Activated effector memory CD4-positive, alpha-beta T cell treated with anti-CD3 and anti-CD28 coated beads, Interleukin-2, amount 50 U/mL, for 16 hours (primary cell): ENCODE measurements at regions not wholly inside any gene's neighbourhood (a gene's known extent, or its start where the extent isn't known, plus 50 kb on each side); places are given as distances from the start of the nearest gene placed in this dataset.

Source experiments
- DNase-seq: peaks from one replicate; pipeline ENCODE4 v3.0.0-alpha.2; 2020

DNA sequence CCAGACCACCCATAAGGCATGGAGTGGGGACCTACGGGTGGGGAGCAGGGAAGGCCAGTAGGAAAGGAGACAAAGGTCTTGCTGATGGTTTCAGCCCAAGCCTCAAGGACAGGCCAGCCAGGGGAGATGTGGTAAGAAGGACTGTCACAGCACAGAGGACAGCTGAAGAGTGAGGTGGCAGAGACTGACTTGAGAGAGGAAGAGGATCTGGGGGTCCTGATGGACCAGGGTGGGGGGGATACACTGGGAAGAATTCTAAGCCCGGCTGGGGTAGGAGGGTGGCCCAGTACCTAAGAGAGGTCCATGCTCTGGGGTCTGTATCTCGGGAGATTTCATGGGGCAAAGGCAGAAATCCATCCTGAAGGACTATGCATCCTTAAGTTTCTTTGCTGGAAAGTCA lies 66.1 kb upstream of the THY1 start:
- no peak for DNase-seq

DNA sequence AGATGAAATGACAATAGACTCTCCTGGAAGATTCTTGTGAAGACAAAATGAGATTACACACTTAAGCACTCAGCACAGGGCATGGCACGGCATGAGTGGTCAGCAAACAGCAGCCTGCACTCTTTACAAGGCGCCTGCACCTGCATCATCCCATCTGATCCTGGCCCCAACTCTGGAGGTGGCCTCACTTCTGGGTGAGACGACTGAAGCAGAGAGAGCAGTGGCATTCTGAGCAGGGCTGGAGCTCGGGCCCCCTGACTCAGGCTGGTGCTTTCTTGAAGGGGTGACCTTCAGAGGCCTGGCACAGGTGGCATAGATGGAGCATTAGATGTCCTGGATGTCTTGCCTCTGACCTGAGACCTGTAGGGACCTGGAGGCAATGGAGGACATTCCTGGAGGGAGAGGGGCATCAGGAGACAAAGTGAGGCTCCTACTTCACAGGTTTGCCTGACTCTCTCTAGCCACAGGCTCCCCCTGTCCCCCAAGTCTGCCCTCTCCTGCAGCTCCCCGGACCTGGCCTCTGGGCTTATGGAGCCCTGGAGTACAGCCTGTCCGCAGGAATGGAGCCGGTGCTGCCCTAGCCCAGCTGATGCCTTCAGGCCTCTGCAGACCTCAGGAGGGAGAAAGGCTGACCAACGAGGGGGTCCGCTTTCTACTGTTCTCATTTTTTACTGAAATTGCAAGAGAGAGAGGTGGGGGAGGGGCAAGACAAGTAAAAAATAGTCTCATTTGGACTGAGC lies 65.5 kb upstream of the THY1 start:
- peak; percentile 34 for DNase-seq

DNA sequence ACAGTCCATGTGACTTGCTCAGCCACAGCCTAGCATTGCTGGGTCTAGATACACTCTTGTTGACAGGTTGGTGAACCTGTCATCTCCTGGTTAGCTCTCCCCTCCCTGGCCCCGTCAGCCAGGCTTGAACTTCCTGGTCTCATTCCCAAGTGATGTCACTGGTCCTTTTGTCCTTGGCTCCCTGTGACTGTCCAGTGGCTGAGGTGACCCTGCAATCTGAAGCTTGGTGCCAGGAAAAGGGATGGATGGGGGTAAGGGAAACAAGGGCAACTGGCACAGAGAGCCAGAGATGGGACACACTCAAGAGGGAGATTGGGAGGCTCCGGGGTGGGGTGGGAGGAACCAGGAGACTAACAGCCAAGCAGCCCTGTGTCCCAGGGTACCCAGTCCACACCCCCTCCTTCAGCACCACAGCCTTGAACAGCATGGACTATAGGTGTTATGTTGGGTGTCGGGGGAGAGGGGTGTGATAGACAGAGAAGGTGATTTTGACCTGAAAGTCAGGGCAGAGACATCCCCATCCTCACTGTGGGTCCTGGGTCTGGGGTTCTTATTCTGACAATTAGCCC lies 63.8 kb upstream of the THY1 start:
- peak; percentile 17 for DNase-seq

DNA sequence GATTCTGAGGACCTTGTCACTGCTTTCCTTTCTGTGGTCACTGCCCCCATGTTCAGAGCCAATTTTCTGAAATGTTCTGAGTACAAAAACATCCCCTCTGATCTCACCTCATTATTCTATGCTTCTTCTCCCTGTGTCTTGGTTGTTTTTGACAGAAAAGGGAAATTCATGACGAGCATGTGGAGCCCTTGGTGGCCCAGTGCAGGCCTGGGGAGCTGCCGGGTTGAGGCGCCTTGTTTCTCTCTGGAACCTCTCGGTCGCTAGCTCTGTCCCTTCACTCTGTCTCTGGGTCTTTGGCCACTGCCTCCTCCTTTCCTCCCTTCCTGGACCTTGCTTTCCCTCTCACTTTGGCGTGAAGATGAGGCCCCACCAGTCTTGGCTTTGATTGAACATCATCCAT lies 63.0 kb upstream of the THY1 start:
- no peak for DNase-seq

DNA sequence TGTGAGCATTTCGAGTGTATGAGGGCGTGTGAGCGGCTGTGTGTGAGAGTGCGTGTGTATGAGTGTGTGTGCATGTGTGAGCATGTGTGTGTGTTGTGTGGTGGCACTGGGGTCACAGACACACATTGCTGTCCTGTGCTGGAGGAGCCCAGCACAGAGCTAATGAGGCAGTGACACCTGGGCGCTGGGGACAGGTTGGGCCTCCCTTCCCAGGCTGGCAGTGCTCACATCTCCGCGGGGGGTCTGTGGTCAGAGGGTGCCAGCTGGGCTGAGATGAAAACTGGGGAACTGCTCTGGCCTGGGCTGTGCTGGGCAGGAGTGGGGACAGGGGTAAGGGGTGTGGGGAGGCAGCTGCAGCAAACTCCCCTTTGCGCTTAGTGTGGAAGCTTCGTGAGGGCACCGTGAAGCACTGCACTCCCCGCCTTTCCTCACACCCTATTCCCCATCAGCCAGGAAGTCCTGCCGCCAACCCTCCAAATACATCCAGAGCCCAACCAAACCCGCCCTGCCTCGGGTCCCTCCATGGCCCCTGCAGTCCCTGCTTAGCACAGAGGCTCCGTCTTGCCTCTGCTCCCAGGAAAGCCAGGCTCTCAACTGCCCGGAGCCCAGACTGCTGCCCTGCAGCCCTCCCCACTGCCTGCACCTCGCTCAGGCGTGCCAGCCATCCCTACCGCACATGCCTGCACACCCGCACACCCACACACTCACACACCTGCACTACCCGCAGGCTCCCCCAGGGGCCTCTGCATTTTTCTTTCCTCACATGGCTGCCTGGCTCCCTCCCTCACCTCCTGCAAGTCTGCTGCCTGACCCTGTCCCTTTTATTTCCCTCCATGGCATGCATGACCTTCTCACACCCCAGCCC lies 62.0 kb upstream of the THY1 start:
- DNase-seq, result peak; percentile 59

DNA sequence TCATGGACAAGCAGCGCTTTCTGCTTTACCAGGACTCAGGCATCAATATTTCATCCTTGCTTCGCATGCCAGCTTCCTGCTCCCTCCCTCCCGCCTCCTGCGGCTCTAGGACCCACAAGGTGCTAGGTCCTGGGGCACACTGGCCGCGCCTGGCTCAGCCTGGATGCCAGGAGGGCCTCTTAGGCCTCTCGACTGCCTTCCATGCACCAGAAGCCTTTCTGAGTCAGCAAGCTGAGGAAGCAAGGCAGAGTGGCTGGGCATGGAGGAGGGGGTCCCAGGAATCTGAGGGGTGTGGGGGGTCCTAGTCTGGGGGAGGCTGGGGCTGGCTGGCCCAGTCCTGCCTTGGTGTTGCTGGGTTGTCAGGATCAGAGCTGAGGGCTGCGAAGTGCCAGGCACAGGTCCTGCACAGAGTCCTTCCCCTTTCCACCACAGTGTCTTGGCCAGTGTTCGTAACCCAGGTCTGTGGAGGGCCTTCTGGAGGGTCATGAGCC lies 61.0 kb upstream of the THY1 start:
- DNase-seq, result peak; percentile 45

DNA sequence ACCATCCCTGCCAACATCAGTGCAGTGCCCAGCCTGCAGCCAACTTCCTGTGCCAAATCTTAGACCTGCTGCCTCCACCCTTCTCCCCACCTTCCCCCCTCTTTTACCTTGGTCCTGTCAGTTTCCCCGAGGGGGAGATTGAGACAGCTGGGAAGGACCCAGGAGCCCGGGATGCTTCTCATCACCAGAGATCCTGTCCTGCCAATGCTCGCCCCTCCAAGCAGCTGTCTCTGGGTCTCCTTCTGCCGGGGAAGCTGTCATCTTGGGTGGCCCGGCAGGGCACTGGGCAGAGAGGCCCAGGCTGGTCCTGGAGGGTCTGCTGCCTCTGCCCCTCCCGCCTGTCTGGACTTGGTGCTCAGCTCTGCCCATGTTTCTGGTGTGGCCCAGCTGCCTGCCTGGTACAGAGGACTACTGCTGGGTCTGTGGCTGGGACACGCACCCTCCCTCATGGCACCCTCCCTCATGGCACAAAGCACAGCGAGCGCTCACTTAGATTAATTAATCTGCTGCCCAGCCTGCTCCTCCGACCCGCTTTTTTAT lies 60.4 kb upstream of the THY1 start:
- peak; percentile 42 for DNase-seq

DNA sequence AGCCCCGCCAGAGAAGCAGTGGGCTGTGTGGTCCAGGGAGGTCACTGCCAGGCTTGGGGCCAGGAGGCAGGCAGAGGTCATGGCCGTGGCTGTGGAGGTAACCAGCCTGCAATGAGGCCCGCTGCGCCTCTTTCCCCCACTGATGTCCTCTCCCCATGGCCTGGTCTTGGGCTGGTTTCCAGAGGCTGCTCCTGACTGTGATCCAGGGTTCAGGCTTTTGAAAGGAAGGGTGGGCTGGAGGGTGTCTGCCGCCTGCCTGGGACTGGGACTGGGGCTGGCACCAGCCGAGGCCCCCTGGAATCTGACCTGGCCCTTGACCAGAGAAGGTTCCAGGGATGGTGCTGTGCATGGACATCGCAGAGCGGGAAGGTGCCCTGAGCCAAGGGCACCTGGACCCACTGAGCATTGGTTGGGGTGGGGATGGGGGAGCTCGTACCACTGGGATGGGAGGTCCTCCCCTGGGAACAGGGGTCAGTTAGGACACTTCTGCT lies 59.6 kb upstream of the THY1 start:
- DNase-seq, result peak; percentile 54

DNA sequence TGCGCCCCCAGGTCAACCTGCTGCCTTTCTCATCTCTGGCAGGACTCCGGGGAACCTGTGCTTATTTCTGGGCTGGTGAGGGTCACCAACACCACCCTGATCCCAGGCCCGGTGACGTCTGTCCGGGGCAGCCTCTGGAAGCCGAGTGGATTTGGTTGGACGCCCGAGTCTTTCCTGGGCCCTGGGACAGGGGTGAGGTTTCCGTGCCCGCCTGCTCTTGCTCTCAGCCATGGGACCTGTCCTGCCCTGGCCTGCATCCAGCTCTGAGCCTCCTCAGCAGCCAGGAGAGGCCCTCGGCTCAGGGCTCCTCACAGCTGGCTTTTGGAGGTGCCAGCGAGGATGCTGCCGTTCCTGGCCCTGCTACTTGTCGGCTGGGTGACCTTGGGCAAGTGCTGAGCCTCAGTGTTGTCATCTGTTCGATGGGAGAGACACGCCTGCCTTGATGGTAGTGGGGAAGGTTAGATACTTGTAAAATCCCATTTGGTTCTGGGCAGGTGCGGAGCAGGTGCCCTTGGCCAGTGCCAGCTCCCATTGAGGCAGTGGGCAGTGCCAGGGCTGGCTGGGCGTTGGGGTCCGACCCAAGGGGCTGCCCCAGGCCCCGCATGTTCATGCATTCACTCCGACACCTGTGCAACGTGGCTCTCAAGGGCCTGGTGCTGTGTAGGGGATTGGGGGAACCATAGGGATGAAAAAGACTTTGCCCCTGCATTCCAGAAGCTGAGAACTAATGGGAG lies 58.9 kb upstream of the THY1 start:
- peak; percentile 33 for DNase-seq

DNA sequence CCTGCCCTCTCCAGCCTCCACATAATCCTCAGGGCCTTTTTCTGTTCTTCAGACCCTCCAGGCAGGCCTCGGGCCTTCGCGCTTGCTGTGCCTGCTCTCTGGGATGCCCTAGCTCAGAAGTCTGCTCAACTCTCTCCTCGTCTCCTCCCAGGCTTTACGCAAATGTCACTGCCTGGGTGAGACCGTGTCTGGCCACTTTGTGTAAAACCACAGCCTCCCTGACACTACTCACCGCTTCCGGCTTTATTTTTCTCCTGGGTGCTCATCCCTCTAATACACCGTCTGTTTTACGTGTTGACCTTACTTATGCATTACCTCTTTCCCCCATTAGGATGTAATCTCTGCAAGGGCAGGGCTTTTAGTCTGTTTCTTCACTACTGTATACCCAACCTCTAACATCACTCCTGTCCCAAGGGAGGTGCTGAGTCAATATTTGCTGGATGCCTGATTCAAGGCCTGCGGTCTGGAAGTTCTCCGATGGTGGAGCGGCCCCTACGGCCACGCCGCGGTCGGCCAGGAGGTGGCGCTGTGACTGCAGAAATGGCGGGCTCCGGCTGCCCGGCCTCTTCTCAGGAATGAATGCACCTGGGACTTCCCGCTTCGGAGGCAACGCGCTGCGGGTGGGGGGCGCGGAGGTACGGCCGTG lies 58.2 kb upstream of the THY1 start:
- peak; percentile 89 for DNase-seq

DNA sequence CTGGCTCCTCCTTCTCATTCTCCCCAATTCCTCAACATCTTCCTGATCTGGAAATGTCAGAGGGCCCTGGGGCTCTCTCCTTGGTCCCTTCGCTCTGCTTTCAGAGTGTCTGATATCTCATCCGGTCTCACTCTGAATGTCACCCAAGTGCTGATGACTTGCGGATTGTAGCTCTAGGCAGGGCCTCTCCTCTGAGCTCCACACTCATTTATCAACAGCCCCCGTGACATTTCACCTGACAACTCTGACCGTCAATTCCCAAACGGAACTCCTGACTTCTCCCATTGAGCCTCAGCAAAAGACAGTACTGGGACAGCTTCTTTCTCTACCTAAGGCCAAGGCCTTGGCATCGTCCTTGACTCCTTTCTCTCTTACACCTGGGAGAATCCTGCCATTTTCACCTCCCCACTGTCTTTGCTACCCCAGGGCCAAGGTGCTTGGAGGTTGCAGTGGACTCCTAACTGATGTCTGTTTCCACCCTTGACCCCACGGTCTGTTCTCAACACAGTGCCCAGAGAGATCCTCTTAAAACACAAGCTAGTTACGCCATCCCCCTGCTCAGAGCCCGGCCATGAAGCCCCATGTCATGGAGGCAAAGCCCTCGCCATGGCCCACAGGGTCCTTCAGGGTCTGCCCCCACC lies 57.5 kb upstream of the THY1 start:
- DNase-seq, result peak; percentile 28

DNA sequence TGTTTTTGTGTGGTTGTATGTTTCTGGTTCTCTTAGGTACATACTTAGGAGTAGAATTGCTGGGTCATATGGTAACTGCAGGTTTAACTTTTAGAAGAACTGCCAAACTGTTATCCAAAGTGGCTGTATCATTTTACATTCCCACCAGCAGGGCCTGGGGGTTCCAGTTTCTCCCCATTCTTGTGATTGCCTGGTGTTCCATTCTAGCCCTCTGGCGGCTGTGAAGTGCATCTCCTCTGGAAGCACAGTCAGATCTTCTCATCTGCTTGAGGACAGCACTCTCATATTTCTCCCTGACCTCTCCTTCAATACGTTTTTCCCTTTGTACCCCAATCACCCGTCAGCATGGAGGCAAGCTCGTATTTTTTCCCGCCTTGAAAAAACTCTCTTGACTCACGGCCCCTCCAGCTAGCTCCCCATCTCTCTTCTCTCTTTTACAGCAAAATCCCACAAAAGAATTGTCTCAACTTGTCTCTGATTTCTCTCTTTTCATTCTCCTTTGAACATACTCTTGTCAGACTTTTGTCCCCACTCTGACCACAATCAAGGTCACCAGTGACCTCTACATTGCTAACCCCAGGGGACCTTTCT lies 56.8 kb upstream of the THY1 start:
- DNase-seq, result peak; percentile 57

DNA sequence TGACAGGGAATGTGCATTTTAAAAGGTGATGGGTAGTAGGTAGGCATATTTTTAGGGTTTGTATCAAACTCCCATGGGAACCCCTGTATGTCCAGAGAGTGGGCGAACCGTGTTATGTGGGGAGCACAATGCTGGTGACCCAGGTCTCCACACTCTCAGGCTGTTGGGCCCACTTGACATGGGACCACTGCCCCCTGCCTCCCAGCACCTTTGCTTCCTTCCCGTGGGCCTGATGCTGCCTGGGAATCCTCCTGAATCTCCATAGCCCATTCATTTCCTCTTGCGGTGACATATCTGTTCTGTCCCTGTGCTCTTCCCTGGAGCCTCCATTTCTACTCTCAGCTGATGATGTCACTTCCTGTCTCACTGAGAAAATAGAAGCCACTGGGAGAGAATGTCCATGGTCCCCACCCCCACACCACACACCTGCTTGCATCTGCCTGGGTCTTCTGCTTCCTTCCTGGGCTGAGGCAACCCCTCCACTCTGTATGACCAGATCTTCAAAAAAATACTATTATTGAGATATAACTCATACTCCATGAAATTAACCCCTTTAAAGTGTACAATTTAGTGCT lies 55.8 kb upstream of the THY1 start:
- DNase-seq, result peak; percentile 25

DNA sequence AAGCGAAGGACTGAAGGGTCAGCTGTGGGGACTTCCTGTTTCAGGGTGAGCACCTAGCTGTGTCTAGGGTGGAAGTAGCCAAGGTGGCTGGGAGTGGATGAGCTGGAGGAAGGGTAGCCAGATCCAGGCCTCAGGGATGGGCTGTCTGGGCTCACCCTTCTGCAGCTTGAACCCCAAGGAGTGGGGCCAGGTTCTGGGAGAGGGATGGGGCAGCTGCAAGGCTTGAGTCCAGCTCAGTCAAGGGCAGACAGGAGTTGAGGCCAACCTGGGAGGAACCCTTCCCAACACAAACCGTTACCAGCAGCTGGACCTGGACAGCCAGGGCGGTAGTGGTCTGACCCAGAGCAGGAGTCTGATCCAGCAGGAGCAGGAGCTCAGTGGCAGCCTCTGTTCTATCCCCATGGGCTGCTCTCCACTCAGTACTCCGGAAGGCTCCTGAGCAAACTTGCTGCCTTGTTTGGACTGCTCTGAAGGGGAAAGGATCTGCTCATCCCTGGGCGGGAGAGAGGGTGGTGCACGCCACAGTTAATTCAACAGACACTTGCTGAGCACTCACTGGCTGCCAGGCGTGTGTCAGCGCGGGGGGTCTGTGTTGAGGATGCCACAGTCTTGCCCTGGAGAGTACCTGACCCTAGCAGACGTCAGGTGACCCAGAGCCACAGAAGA lies 53.8 kb upstream of the THY1 start:
- DNase-seq, result peak; percentile 58

DNA sequence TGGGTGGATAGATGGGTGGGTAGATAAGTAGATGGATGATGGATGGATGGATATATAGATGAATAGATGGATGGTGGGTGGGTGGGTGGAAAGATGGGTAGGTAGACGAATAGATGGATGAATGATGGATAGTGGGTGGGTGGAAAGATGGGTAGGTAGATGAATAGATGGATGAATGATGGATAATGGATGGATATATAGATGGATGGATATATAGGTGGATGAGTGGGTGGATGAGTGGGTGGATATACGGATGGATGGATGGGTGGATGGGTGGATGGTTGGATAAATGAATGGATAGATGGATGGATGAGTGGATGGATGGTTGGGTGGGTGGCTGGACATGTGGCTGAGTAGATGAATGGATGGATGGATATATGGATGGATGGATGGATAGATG lies 53.1 kb upstream of the THY1 start:
- no peak for DNase-seq

DNA sequence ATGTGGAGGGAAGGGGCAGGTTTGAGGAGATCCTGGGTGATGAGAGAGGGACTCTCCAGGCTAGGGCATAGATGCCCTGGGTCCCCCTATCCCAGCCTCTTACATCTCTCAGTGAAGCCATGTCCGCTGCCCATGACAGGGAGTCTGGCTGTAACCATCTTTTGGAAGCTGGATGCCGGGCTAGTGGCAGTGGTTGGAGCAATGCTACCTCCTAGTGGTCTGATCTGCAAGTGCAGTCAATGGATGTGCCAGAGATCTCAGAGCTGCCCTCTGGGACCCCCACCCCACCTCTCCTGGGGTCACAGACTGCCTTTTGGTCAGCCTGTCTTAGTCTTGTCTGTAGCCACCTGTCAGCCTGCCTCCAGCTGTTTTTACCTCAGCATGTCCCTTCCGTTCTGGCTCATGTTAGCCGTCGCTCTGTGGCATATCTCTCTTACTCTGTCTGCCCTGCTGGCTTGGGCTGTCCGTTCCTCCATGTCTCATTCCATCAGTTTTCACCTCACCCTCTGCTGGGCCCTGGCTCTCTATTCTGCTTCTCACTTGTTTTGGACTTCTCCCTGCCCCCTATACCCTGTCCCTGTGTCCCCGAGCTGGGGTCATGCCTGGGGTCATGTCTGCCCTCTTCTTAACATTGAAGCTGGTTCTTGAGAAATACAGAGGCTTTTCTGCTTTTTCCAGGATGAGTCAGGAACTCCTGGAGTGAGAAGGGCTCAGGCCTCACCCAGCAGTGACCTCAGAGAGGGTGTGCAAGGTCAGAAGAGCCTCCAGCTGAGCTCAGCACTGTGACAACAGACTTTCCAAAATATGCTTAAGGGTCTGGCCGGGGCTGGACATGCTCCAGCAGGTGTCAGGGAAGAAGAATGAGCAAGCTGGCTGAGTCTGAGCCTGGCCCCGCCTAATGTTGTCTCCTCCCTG lies 52.0 kb upstream of the THY1 start:
- DNase-seq, result peak; percentile 78

DNA sequence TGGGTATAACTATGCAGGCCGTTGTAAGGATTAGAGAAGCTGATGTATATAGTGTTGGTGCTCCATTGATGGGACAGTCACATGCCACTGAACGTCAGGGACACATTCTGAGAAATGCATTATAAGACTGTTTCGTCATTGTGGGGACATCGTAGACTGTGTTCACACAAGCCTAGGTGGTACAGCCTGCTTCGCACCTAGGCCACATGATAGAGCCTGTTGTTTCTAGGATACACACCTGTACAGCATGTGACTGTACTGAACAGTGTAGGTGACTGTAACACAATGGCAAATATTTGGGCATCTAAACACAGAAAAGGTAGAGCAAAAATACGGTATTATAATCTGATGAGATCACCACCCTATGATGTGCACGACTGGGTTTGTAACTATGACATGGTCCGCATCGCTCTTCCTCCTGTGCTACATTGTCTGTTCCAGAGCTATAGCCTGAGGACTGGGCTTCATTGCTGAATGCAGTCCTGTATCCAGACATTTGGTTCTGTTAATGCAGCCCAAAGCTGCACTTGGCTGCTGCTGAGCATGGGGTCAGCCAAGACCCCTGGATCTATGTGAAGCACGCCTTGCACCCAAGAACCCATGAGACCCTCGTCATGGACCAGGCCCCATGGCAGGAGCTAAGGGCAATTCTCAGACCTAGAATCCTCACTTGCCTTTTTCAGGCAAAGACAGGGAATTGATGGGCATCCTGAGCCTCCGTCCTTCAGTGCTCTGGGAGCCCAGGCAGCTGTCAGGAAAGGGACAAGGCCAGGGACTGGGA lies 51.1 kb upstream of the THY1 start:
- DNase-seq, result peak; percentile 39

DNA sequence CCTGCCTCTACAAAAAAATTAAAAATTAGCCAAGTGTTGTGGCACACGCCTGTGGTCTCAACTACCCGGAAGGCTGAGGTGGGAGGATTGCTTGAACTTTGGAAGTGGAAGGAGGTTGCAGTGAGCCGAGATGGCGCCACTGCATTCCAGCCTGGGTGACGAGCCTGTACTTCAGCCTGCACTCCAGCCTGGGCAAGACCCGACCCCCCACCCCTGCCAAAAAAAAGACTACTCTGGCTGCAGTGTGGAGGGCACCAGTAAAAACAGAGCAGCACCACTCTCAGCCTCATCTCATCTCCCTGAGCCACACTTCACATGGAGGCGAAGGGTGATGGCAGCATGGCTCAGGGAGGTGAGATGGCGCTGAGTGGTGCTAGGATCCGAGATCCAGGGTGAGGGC lies 50.3 kb upstream of the THY1 start:
- DNase-seq, result no peak
